ENCODE measurements at regions not wholly inside any gene's neighbourhood (a gene's known extent, or its start where the extent isn't known, plus 50 kb on each side); places are given as distances from the start of the nearest gene placed in this dataset.

DNA sequence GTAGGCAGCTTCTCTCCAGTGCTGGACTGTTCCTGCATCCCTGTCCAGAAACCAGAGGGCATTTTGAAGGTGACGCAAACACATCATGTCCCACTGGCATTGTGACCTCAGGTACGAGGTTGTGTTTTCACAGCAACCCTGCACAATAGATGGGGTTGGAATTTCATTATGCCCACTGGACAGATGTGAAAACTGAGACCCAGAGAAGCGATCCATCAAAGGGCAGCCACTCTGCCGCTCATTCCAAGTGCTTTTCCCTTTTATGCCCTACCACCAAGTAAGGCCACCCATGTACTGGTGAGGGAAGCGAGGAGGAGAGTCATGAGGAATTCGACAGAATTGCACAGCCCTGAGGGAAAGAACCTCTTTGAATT lies 63.3 kb downstream of the CALML3 start:
- Mint-ChIP-seq H3K27me3 (ENCODE audit: low read depth in 3 of 3) (peaks cover 6 to 19% (median 14%) of the 10 kb centered on the region in 3 donors), H3K36me3 (no peaks in the 10 kb centered on the region), H3K9me3 (peaks cover 0 to 1% (median 0%) of the 10 kb centered on the region in 7 donors), H3K27ac (no peak overlapping the region), H3K4me1 (no peaks in the 10 kb centered on the region), H3K4me3 (no peak overlapping the region)
- H3K4me2 ChIP-seq (replicated peaks; ENCODE audit: extremely low read depth, low read length, poor library complexity, severe bottlenecking), result no peak overlapping the region
- H3K4me1 ChIP-seq (ENCODE audit: control insufficient read depth in 1 of 2, insufficient read depth in 2 of 2, low read length in 2 of 2), result no peaks in the 10 kb centered on the region
- TF ChIP-seq, protein P1, sequence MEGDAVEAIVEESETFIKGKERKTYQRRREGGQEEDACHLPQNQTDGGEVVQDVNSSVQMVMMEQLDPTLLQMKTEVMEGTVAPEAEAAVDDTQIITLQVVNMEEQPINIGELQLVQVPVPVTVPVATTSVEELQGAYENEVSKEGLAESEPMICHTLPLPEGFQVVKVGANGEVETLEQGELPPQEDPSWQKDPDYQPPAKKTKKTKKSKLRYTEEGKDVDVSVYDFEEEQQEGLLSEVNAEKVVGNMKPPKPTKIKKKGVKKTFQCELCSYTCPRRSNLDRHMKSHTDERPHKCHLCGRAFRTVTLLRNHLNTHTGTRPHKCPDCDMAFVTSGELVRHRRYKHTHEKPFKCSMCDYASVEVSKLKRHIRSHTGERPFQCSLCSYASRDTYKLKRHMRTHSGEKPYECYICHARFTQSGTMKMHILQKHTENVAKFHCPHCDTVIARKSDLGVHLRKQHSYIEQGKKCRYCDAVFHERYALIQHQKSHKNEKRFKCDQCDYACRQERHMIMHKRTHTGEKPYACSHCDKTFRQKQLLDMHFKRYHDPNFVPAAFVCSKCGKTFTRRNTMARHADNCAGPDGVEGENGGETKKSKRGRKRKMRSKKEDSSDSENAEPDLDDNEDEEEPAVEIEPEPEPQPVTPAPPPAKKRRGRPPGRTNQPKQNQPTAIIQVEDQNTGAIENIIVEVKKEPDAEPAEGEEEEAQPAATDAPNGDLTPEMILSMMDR (IDR thresholded peaks at IDR 0.05), result no peak
- no peaks in the 10 kb centered on the region for H3K9me3 ChIP-seq (replicated peaks in 1 of 2; ENCODE audit: control insufficient read depth in 1 of 2, insufficient read depth in 1 of 2, low read length in 2 of 2)
- no peak overlapping the region for H3K27ac ChIP-seq (ENCODE audit: low read depth in 1 of 2, low read length in 2 of 2)
- WGBS (ENCODE audit: insufficient coverage), result 100% methylated on average over 2 of the region's 6 CpGs
- H4K20me1 ChIP-seq (ENCODE audit: insufficient read depth, low read length), result no peaks in the 10 kb centered on the region
- no peaks in the 10 kb centered on the region for H3K36me3 ChIP-seq (replicated peaks in 1 of 2; ENCODE audit: control insufficient read depth in 1 of 2, insufficient read depth in 2 of 2, low read length in 2 of 2)
- no peak overlapping the region for H3K4me3 ChIP-seq (replicated peaks in 1 of 3; ENCODE audit: low read depth in 2 of 3, low read length in 3 of 3)
- H2AFZ ChIP-seq (ENCODE audit: insufficient read depth, low read depth, low read length, poor library complexity, severe bottlenecking), result no peak overlapping the region
- no peaks in the 10 kb centered on the region for H3K27me3 ChIP-seq (ENCODE audit: control insufficient read depth in 2 of 2, insufficient read depth in 2 of 2, low read length in 2 of 2)
- no peaks in the 10 kb centered on the region for H3K79me2 ChIP-seq (ENCODE audit: insufficient read depth, low read length)
- H3K9ac ChIP-seq (ENCODE audit: insufficient read depth, low read length, poor library complexity, severe bottlenecking), result no peak overlapping the region
- intact Hi-C loops (cut with micrococcal nuclease), result no loop called here
- no peak for DNase-seq

DNA sequence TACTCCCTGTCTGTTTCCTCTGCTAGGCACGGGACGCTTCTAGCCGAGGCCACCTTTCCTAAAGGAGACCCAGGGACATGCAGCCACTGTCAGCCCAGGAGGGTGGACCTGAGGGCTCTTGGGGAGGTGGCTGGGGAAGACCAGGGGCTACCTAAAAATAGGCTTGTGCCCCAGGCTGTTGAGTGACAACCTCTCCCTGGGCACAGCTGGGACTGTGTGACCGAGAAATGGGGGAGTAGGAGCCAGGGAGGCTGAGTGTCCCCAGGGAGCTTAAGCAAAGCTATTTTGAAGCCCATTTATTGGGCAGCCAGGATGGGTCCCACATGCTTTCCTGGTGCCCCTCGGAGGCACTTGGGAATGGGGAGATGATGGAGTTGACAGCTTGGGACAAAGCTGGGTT lies 63.8 kb downstream of the CALML3 start:
- Histone ChIP-seq H3K4me1 (ENCODE audit: control insufficient read depth in 1 of 2, insufficient read depth in 2 of 2, low read length in 2 of 2) (no peaks in the 10 kb centered on the region), H3K9me3 (replicated peaks in 1 of 2; ENCODE audit: control insufficient read depth in 1 of 2, insufficient read depth in 1 of 2, low read length in 2 of 2) (no peaks in the 10 kb centered on the region), H3K36me3 (replicated peaks in 1 of 2; ENCODE audit: control insufficient read depth in 1 of 2, insufficient read depth in 2 of 2, low read length in 2 of 2) (no peaks in the 10 kb centered on the region), H3K9ac (ENCODE audit: insufficient read depth, low read length, poor library complexity, severe bottlenecking) (no peak overlapping the region), H3K79me2 (ENCODE audit: insufficient read depth, low read length) (no peaks in the 10 kb centered on the region), H3K4me2 (replicated peaks; ENCODE audit: extremely low read depth, low read length, poor library complexity, severe bottlenecking) (no peak overlapping the region), H2AFZ (ENCODE audit: insufficient read depth, low read depth, low read length, poor library complexity, severe bottlenecking) (no peak overlapping the region), H4K20me1 (ENCODE audit: insufficient read depth, low read length) (no peaks in the 10 kb centered on the region), H3K27me3 (ENCODE audit: control insufficient read depth in 2 of 2, insufficient read depth in 2 of 2, low read length in 2 of 2) (no peaks in the 10 kb centered on the region), H3K4me3 (replicated peaks in 1 of 3; ENCODE audit: low read depth in 2 of 3, low read length in 3 of 3) (no peak overlapping the region), H3K27ac (ENCODE audit: low read depth in 1 of 2, low read length in 2 of 2) (no peak overlapping the region)
- WGBS (ENCODE audit: insufficient coverage), result 78% methylated on average over 5 of the region's 5 CpGs
- no peaks in the 10 kb centered on the region for H3K4me1 Mint-ChIP-seq
- H3K9me3 Mint-ChIP-seq, result peaks cover 0 to 1% (median 0%) of the 10 kb centered on the region in 7 donors
- no peak for DNase-seq
- H3K36me3 Mint-ChIP-seq, result no peaks in the 10 kb centered on the region
- TF ChIP-seq, protein P1 (IDR thresholded peaks at IDR 0.05), result no peak
- peaks cover 6 to 17% (median 8%) of the 10 kb centered on the region in 3 donors for H3K27me3 Mint-ChIP-seq (ENCODE audit: low read depth in 3 of 3)
- H3K4me3 Mint-ChIP-seq, result no peak overlapping the region
- intact Hi-C loops (cut with micrococcal nuclease), result no loop called here
- no peak overlapping the region for H3K27ac Mint-ChIP-seq
